AG04449 (cell line): ENCODE measurements at regions not wholly inside any gene's neighbourhood (a gene's known extent, or its start where the extent isn't known, plus 50 kb on each side); places are given as distances from the start of the nearest gene placed in this dataset.
"Not testable (repeated sequence)": the region's sequence is repeated elsewhere in the genome, so short reads cannot be mapped to it uniquely, and the experiment has no call there.

ENCODE experiments used
- CTCF ChIA-PET: fragments of 350-600 bp; formaldehyde crosslinking; extraction: SDS; loops from one replicate; lab custom pipeline; 2021; ENCODE audit warnings: antibody characterized with exemption; lab: Yijun Ruan, JAX
- POLR2A ChIA-PET: fragments of 400-600, 350-600 bp; formaldehyde crosslinking; extraction: SDS; loops from one replicate; lab custom pipeline; 2020; ENCODE audit warnings: antibody characterized with exemption, inconsistent platforms; lab: Yijun Ruan, JAX
- DNase-seq: peaks from one replicate; pipeline ENCODE4 v3.0.0-alpha.2; 2010; ENCODE audit warnings: low read depth, low spot score
- H3K4me3 ChIP-seq: 2 replicates; pipeline ENCODE4 v1.5.1; 2011; ENCODE audit warnings: low read depth, mild to moderate bottlenecking, control low read depth, low read length
- CTCF ChIP-seq: IDR thresholded peaks from one replicate; pipeline ENCODE4 v1.5.1; 2011; ENCODE audit warnings: mild to moderate bottlenecking, moderate library complexity, low read length, control low read depth, inconsistent platforms; ENCODE audit not compliant: insufficient read depth; ENCODE audit errors: missing control alignments

- CTCF ChIA-PET, result no interaction called here
- POLR2A ChIA-PET, result no interaction called here
- no peak overlapping the region for H3K4me3 ChIP-seq
- no peak for DNase-seq
- no peak for TF ChIP-seq CTCF
These were observed 114.4 kb downstream of the ZNF664 start for GRCh38 chr12:124087266-124088051.

DNA sequence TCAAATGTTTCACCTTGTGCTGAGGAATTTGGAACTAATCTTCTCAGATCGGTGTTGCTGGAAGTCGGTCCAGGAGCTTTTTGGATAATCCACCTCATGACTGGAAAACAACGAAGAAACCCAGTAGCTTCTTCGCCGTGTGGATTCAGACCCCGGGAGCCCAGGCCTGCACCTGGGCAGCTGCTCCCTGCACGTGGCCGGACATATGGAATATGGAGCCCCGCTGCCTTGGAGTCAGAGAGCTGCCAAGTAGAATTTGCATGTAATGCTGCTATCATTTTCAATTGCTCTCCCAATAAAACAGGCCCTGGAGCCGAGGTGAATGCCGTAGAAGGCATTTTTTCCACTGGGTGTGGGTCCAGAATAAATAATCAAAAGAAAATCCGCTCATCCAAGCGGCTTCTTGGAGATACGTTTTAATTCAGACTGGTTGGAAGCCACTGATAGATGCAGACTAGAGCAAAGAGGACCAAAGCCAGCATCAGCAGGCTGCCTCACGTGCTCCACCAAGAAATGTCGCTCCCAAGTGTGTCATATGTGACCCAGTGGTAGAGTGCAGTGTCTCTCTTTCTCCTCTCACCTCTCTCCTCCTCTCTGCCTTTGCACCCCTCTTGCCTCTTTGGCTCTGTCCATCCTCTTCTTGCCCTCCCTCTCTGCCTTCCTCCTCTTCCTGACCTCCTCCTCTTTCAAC lies 115.3 kb downstream of the ZNF664 start:
- H3K4me3 ChIP-seq, result no peak overlapping the region
- CTCF ChIA-PET, result no interaction called here
- no peak for DNase-seq
- POLR2A ChIA-PET, result no interaction called here
- no peak for TF ChIP-seq CTCF

- POLR2A ChIA-PET, H3K4me3 ChIP-seq, DNase-seq, CTCF ChIA-PET: not testable (repeated sequence)
These were observed 116.3 kb downstream of the ZNF664 start for GRCh38 chr12:124089181-124089914.

GRCh38 chr12:124091835-124092234 lies 118.8 kb downstream of the ZNF664 start:
- POLR2A ChIA-PET, result no interaction called here
- DNase-seq, result no peak
- no peak for TF ChIP-seq CTCF
- CTCF ChIA-PET, result no interaction called here
- no peak overlapping the region for H3K4me3 ChIP-seq

DNA sequence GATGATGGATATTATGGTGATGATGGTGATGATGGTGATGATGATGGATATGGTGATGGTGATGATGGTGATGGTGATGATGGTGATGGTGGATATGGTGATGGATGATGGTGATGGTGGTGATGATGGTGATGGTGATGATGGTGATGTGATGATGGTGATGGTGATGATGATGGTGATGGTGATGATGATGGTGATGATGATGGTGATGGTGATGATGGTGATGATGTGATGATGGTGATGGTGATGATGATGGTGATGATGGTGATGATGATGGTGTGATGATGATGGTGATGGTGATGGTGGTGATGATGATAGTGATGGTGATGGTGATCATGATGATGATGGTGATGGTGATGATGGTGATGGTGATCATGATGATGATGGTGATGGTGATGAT lies 119.5 kb downstream of the ZNF664 start:
- CTCF ChIA-PET, DNase-seq, POLR2A ChIA-PET, H3K4me3 ChIP-seq: not testable (repeated sequence)

GRCh38 chr12:124093297-124093696 lies 120.3 kb downstream of the ZNF664 start:
- DNase-seq, result no peak
- no peak for TF ChIP-seq CTCF
- CTCF ChIA-PET, result no interaction called here
- POLR2A ChIA-PET, result no interaction called here
- no peak overlapping the region for H3K4me3 ChIP-seq

DNA sequence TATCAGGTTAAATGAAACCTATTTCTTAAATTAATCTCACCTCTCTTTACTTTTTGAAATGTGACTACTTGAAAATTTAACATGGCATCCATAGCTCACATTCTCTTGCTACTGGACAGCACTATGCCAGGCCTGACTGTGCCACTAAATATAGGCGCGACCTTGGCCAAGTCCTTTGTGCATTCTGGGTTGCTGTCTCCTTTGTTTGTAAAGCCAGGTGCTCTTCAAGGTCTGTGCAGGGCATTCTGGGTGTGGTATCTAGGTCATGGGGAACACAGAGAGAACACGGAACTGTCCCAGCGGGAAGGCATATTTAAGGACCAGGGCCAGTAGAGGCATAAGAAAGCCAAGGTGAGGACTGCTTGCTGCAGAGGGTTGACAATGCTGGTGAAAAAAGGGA lies 121.2 kb downstream of the ZNF664 start:
- H3K4me3 ChIP-seq, result no peak overlapping the region
- POLR2A ChIA-PET, result no interaction called here
- CTCF ChIA-PET, result no interaction called here
- no peak for DNase-seq
- no peak for TF ChIP-seq CTCF
